GM19025 (cell line): ENCODE measurements at regions not wholly inside any gene's neighbourhood (a gene's known extent, or its start where the extent isn't known, plus 50 kb on each side); places are given as distances from the start of the nearest gene placed in this dataset.

Source experiments
- ATAC-seq: cut with Tn5 transposase; IDR thresholded peaks from one replicate; pipeline ENCODE4 v1.9.1; 2021; ENCODE audit warnings: mild to moderate bottlenecking, low read depth, moderate library complexity; ENCODE audit not compliant: unreplicated experiment

- ATAC-seq: no peak
Observed at GRCh38 chr2:15832849-15833680, 107.3 kb upstream of the MYCN start.

GRCh38 chr2:15833731-15834130 is 106.6 kb upstream of the MYCN start:
- no peak for ATAC-seq

DNA sequence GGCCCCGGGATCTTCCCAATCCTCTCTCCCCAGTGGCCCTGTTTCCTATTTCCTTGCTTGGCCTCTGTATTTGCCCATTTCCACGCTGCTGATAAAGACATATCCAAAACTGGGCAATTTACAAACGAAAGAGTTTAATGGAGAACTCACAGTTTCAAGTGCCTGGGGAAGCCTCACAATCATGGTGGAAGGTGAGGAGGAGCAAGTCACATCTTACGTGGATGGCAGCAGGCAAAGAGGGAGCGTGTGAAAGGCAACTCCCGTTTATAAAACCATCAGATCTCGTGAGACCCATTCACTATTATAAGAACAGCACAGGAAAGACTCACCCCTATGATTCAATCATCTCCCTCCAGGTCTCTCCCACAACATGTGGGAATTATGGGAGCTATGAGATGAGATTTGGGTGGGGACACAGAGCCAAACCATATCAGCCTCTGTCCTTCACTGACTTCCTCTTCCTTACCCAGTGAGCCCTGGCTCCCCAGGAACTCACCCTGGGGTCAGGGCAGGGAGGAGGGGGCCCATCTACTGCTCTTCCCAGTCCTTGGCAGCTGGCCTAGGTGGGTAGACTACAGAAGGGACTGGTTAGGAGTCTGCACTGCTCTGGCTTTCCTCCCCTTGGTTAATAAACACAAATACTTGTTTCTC is 105.8 kb upstream of the MYCN start:
- ATAC-seq: no peak

DNA sequence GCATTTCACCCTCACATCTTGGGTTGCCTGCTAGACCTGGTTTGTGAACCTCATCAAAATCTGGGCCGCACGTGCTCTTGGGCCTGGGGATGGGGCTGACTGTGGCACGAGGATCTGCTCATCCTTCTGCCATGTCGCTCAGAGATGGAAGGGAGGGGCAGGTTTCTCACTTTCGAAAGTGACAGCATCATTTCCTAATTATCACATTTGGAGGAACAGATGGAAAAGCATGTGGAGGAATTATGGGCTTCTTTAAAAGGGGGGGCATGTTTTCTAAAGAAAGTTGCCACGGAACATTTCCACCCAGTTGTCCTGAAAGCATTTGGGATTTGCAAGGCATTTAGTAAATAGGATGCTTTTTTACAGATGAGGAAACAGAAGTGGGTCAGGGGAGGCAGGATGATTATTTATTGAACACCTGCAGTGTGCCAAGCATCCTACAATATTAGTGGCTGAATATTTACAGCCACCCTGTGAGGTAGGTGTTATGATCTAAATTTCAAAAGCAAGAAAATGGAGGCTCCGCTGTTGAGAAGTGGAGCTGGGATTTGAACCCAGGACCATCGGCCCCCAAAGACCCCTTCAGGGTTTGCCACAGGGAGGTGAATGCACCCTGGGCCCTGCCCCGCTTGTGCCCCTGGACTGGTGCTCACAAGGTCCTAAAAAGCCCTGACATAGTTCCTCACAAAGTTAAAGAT is 104.2 kb upstream of the MYCN start:
- ATAC-seq: no peak

DNA sequence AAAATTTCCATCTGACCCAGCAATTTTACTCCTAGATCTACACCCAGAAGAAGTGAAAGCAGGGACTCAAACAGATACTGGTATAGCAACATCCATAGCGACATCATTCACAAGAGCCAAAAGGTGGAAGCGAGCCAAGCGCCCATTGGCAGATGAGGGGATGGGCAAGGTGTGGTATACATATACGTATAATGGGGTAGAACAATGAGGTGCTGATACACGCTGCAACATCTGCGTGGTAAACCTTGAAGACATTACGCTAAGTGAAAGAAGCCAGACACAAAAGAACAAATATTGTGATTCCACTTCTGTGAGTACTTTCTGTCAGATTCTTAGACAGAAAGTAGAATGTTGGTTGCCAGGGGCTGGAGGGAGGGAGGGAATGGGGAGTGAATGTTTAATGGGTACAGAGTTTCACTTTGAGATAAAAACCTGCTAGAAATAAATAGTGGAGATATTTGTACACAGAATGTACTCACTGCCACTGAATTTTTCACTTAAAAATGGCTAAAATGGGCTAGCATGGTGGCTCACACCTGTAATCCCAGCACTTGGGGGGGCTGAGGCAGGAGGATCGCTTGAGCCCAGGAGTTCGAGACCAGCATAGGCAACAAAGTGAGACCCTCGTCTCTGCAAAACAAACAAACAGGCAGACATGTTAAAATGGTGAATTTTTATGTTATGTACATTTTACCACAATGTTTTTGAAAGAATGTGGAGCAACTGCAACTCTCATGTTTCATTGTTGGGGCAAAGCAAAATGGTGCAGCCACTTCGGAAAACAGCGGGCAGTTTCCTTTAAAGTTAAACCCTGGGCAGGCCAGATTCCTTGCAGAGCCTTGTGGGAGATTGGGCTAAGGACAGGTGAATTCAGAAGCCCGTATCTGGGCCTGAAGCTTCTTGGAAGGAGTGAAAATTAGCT is 103.4 kb upstream of the MYCN start:
- ATAC-seq: no peak

GRCh38 chr2:15838481-15839090 is 101.8 kb upstream of the MYCN start:
- ATAC-seq: no peak

DNA sequence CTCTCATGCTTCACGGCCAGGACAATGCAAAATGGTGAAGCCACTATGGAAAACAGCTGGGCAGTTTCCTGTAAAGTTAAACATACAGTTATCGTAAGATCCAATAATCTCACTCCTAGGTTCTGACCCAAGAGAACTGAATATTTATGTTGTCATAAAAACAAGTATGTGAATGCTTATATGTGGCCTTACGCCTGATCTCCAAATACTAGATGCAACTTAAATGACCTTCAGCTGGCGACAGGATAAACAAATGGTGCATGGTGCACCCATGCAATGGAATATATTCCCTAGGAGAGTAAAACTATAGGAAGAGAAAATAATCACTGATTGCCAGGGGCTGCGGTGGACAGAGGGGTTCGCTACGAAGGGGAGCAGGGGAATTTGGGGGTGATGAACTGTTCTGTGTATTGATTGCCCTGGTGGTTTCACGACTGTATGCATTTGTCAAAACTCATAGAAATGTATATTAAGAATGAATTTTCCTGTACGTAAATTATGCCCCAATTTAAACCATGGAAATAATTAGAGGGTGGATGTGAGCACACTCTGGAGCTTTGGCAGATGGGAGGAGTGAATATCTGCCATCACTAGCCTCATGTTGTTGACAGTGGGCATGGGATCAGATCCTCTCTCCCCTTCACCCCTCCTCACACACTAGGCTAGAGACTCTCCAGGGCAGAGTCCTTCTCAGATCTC is 100.8 kb upstream of the MYCN start:
- no peak for ATAC-seq

DNA sequence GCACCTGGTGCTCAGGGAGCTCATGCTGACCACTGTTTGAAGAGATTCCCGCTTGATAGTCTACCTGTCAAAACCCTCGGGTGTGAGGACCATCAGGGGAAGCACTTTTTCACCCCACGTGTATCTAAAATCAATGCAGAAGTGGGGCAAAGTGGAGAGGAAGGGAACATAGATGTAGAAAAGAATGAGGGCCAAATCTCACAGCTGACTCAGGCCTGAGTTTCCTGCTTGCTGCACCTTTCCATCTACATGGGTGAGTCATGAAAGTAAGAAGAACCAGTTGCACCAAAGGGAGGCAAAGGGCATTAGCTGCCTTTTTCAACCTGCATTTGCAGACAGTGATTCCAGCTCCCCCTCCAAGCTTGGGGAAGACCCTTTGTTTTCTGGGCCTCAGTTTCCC is 100.2 kb upstream of the MYCN start:
- no peak for ATAC-seq

DNA sequence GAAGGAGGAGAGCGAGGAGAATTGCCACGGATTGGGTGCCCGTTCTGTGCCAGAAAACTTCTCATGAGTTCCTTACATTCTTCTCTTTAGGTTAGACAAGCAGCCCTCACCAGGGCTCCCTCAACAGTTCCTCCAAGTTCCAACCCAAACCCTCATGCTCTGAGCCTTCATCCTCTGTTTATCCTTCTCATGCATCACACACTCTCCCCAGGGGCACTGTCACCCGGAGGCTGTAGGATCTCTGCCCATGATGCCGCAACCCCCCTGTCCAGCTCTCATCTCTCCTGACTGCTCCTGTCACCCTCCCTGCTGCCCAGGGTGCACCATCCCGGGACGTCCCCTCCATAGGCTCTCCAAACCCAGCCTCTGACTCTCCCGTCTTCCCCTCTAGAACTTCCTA is 99.4 kb upstream of the MYCN start:
- ATAC-seq: no peak

- ATAC-seq: no peak
Observed at GRCh38 chr2:15841776-15842560, 98.4 kb upstream of the MYCN start.

DNA sequence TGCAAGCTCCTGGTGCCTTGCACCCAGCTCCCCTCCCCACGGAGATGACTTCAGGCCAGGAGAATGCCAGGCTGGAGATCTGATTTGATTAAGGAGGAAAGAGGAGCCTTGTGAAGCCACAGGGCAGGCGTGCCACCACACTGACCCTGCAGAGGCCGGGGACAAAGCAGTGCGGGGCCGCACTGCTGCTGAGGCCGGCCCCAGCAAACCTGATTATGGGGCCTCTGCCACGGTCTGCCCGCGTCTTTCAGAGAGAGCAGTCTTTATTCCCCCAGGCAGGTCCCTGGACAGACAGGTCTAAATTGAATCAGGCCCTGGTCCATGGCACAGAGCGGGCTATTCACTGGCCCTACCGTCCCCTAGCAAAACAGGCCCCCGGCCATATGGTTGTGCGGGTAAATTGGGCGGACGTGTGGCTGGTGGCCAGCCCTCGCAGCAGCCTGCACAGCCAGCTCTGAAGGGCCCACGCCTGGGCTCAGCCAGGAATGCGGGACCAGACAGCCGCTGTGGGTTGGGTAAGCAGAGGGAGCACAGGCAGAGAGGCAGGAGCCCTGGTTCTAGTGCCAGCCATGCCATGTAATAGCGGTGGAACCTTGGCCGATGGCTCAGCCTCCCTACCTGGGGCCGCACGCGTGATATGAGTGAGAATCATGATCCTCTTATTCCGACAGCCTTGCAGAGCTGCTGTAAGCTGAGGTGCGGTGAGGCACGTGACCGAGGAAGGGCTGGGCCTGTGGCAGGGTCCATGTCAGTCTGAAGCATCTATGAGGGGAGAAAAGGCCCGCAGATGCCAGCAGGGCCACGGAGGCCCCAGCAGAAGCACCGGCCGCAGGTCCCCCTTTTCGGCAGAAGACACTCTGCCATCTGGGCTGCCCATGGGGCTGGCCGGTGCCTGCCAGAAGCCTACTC is 97.3 kb upstream of the MYCN start:
- no peak for ATAC-seq

GRCh38 chr2:15844211-15844801 is 96.0 kb upstream of the MYCN start:
- ATAC-seq: no peak

DNA sequence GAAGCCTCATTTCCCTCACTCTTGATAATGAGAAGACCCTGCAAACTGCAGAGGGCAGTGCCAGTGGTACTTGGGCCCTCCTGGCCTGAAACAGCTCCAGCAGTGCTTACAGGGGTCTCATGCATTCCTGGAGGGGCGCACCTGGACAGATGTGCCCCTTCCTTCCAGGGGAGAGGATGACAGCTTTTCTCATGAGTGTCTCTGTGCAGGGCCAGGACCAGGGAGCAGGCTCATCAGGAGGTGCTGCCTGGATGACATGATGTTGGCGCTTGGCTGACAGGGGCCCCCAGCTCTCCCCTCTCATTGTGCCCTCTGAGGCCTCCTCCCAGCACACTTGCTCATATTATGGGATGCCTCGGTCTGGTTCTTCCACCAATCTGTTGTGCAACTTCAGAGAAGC is 95.1 kb upstream of the MYCN start:
- ATAC-seq: no peak

DNA sequence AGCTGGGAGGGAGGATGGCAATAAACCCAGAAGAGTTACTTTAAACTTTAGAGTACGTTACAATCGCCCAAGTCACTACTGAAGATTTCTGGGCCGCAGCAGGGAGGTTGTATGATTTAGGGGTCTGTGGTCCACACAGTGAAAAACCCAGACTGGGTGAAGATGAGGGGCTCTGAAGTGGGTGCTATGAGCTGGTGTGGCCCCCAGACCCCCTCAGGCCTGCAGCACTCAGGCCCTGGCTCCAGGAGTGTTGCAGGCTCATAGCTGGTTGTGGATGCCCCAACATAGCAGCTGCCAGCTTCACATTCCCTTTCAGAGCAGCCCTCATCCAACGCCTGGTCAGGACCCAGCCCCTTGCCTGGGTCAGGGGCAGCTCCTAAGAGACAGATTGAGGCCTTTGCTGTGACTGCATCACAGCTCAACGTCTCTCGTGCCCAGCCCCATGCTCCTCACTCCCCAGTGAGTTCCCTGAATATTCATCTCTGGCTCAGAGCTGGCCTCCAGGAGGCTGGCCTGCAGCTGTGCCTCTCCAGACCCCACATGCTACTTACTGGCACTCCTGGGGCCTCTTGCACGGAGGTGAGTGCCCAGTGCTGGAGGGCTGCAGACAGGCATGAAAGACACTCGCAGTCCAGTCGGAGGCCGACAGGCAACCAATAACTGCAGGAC is 94.5 kb upstream of the MYCN start:
- ATAC-seq: no peak

- ATAC-seq: no peak
Observed at GRCh38 chr2:15846626-15847025, 93.7 kb upstream of the MYCN start.

GRCh38 chr2:15850534-15850933 is 89.8 kb upstream of the MYCN start:
- ATAC-seq: no peak
